SHP77 (cell line): ENCODE measurements at regions not wholly inside any gene's neighbourhood (a gene's known extent, or its start where the extent isn't known, plus 50 kb on each side); places are given as distances from the start of the nearest gene placed in this dataset.
"Not testable (repeated sequence)": the region's sequence is repeated elsewhere in the genome, so short reads cannot be mapped to it uniquely, and the experiment has no call there.

Source experiments
- DNase-seq, 2 experiments: peaks; one replicate each; lab custom pipeline; 2025; lab: John Stamatoyannopoulos, UW

- no peak for DNase-seq
Observed at GRCh38 chr4:106869551-106869950, 166.6 kb downstream of the DKK2 start.

- DNase-seq, result no peak
Observed at GRCh38 chr4:106868381-106869035, 167.6 kb downstream of the DKK2 start.

- no peak for DNase-seq
Observed at GRCh38 chr4:106864231-106864630, 171.9 kb downstream of the DKK2 start.

GRCh38 chr4:106854569-106855351 is 181.4 kb downstream of the DKK2 start:
- no peak for DNase-seq

GRCh38 chr4:106852426-106852825 is 183.7 kb downstream of the DKK2 start:
- no peak for DNase-seq

GRCh38 chr4:106851726-106852125 is 184.4 kb downstream of the DKK2 start:
- DNase-seq, result no peak

- DNase-seq, result no peak
Observed at GRCh38 chr4:106850691-106851090, 185.4 kb downstream of the DKK2 start.

- DNase-seq, result no peak
Observed at GRCh38 chr4:106835919-106836318, 200.2 kb downstream of the DKK2 start.

GRCh38 chr4:106830879-106831278 is 205.2 kb downstream of the DKK2 start:
- DNase-seq, result no peak

GRCh38 chr4:106818764-106819163 is 217.3 kb downstream of the DKK2 start:
- DNase-seq, result no peak

- DNase-seq, result no peak
Observed at GRCh38 chr4:106816496-106816895, 219.6 kb downstream of the DKK2 start.

- DNase-seq, result no peak
Observed at GRCh38 chr4:106810122-106810521, 226.0 kb downstream of the DKK2 start.

GRCh38 chr4:106809076-106809475 is 227.0 kb downstream of the DKK2 start:
- DNase-seq, result no peak

- DNase-seq, result no peak
Observed at GRCh38 chr4:106806158-106806797, 229.8 kb downstream of the DKK2 start.

GRCh38 chr4:106803083-106803482 is 233.0 kb downstream of the DKK2 start:
- no peak for DNase-seq

GRCh38 chr4:106801386-106801785 is 234.7 kb downstream of the DKK2 start:
- DNase-seq, result no peak

- DNase-seq, result no peak
Observed at GRCh38 chr4:106796876-106797275, 239.2 kb downstream of the DKK2 start.

GRCh38 chr4:106795326-106795725 is 240.8 kb downstream of the DKK2 start:
- no peak for DNase-seq

- DNase-seq, result no peak
Observed at GRCh38 chr4:106793933-106794332, 242.2 kb downstream of the DKK2 start.

- DNase-seq, result no peak
Observed at GRCh38 chr4:106775636-106776035, 260.5 kb downstream of the DKK2 start.

GRCh38 chr4:106774055-106774454 is 262.1 kb downstream of the DKK2 start:
- DNase-seq, result not testable (repeated sequence)

- no peak for DNase-seq
Observed at GRCh38 chr4:106773076-106773905, 262.8 kb downstream of the DKK2 start.
